NCI-H1694 (cell line): ENCODE measurements at regions not wholly inside any gene's neighbourhood (a gene's known extent, or its start where the extent isn't known, plus 50 kb on each side); places are given as distances from the start of the nearest gene placed in this dataset.
"Not testable (repeated sequence)": the region's sequence is repeated elsewhere in the genome, so short reads cannot be mapped to it uniquely, and the experiment has no call there.

ENCODE experiments used
- DNase-seq: peaks from one replicate; lab custom pipeline; 2025; lab: John Stamatoyannopoulos, UW

DNA sequence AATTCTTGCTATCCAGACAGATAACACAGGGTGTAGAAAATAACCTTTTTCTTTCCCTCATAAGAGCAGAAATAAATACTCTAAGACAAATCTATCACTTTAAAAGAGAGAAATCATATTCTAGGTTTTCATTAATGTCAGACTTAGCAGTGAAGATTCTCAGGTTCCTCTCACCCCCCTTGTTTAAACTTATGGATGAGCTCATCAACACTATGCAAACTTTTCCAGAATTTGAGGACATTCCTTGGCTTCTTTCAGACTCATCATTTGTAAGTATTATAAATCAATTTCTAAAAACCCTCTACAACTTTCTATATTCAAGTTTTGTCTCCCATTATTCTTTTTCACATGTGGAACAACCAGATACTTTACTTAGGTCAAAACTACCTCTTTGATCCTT, 374.9 kb upstream of the TRPC7 start:
- DNase-seq = no peak

DNA sequence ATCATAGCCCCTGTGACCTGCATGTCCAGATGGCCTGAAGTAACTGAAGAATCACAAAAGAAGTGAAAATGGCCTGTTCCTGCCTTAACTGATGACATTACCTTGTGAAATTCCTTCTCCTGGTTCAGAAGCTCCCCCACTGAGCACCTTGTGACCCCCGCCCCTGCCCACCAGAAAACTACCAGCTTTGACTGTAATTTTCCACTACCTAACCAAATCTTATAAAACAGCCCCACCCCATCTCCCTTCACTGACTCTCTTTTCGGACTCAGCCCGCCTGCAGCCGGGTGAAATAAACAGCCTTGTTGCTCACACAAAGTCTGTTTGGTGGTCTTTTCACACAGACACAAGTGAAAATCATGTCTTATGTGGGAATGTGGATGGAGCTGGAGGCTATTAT, 373.9 kb upstream of the TRPC7 start:
- not testable (repeated sequence) for DNase-seq

DNA sequence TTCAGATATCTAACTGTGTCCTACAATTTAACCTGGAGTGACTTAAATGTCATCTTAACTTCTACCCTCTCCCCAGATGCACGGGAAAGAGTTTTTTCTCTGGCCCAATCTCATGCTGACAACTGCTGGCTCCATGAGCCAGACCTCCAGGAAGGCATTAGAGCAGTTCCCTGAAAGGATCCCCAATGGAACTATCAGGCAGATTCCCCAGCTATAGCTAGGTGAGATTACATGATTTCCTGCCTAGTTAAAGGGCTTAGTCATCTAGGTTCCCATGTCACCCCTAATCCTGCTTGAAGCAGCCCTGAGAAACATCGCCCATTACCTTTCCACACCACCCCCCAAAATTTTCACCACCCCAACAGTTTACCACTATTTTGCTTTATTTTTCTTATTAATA, 373.5 kb upstream of the TRPC7 start:
- DNase-seq = no peak

DNA sequence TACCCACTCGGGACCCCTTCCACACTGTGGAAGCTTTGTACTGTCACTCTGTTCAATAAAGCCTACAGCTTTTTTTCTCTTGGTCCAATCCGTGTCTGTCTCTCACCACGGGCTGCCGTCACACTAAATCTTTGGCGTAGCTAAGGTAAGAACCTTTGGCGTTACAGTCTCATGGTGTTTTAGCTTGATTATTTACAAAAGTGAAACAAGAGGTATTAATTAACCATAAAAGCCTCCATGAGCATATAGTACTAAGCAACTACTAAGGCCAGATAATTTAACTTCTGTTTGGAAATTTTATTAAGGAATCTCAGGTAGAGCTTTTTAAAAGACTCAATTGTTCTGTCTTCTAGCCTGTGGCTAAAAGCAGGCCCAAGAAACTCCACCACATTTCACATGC, 370.7 kb upstream of the TRPC7 start:
- DNase-seq = no peak

DNA sequence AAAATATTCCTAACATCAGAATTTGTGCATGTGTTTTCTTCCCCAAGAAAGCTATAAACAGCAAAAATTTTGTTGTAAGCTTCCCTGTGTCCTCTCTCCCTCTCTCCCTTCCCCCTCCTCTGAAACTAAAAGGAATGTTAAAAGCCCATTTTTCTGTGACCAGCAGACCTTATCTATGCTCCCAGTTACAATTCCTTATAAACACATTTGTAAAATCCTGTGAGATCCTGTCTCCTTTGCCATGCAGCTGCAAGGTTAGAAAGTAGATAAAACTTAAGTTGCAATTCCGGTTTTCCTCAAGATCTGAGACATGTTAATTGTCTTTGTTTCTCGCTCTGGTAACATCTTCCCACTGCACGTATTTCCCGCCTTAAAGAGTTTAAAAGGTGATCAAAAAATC, 370.3 kb upstream of the TRPC7 start:
- DNase-seq = not testable (repeated sequence)

DNA sequence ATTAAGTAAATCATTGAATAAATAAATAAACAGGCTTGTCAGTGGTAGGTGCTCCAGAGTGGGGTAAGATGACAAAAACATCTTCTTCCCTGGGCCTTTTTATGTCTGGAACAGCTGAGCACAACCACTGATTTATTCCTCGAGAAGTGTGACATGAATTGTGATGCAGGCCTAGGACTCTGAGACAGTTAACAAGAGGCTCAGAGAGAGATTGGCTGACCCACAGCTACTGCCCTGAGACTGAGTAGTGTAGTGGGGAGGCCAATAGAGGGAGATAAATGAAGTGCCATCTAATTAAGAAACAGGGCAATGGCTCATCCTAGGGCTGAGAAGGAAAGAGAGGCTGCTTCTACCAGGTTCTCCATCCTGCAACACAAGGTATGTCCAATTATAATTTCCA, 369.3 kb upstream of the TRPC7 start:
- no peak for DNase-seq

DNA sequence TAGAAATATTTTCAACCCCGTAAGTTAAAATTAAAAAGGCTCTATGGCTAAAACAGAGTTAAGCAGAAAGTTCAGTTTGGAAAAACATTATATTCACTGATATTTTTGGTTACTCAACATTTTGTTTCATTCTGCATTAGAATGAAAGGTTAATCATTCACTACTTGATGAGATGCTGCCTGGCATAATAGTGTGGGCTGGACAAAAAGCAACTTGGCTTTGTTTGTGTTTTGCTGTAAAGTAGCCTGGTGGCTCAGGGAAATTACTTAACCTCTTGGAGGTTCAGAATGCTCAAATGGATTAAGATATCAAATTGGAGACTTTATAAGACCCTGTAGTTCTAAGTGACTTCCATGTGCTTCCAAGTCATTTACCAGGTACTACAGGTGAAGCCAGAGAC, 367.4 kb upstream of the TRPC7 start:
- no peak for DNase-seq

DNA sequence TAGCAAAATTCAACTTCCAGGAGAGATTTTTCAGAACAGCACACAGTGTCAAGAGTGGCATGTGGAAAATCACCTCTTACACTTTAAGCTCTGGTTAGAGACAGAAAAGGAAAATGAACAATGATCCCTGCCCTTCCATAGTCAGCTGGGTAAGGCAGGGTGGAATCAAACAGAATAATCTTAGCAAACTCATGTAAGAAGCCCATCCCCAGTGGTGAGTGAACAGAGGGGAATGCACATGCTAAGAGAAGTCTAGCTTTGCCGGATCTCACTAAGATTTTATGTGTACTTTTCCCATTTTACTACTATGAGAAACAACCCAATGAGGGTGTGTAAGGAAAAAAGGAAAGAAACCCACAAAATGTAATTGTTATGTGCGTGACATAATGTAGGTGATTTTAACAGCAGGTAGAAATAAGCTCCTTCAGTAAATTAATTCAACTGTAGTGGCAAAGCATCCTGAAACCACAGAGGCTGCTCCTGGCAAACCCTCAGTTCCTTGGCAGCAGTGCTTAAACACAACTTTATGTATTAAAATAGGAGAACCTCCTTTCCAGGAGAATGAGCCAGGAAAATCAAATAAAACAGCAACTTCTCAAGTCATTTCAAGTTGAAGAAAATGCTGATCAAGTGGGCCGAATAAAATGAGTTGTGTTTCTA, 366.0 kb upstream of the TRPC7 start:
- DNase-seq = no peak

DNA sequence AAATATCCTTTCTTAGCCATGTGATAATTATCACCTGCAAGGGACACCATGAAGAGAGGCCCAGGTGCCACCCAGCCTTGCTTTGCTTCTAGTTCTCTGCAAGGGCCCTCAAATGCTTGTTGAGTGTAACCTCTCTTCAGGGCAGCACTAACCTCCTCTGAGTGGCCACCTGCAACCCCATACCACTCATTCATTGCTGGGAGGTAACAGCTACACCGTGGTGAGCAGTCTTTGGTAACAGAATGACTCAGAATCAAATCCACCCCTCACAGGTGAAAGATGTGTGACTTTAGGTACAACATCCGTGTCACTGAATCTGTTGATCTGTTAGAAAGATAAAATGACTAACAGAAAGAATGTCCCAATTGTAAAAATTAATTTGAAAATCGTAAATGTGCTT, 365.1 kb upstream of the TRPC7 start:
- no peak for DNase-seq

DNA sequence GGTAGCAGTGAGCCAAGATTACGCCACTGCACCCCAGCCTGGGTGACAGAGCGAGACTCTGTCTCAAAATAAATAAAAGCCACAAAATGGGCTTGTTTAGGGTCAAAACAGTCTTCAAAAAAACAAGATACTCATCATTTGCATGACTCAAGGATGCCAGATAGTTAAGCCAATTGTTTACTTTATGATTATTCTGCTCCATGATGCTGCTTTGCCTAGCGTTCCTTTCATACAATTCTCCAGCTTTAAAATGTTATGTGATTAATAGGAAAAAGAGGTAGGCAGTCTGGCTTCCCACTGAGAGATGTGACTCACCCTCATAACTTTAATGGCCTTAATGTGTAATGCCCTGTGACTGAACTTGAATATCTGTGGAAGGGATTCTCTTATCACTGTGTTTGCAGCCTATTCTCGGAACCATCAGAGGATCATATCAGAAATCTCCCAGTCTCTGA, 364.6 kb upstream of the TRPC7 start:
- DNase-seq = no peak

DNA sequence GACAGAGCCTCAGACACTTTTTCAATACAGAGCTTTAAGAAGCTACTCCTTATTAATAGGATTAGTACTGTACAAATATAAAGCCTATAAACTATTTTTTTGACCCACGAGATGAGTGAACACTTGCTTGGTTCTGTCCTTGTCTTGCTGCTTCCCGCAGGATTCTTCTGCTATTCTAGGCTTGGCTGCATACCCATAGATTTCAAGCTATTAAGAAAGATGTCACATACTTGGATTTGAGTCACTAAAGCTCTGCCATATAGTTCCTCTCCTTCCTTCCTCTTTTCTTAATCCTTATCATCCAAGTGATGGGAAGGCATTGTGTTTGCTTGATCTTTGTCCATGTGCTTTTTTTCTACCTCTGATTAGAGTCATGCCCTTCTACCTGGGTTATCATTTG, 361.2 kb upstream of the TRPC7 start:
- no peak for DNase-seq

DNA sequence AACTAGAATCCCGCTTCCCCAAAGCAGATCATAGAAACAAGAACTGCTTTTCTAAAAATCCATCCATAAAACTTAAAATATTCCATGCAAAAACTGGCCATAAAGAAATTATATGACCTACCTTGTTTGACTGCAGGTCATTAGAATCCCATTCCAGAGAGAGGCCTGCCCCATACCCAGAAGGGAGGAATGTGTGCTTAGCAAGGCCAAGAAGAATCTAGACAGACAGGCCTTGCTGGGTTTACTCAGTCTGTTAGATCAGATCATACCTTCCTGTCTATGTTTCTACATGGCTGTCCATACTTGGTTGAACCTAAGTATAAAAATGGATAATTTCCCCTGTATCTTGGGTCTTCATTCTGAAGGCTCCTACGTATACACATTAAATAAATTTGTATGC, 358.8 kb upstream of the TRPC7 start:
- no peak for DNase-seq

DNA sequence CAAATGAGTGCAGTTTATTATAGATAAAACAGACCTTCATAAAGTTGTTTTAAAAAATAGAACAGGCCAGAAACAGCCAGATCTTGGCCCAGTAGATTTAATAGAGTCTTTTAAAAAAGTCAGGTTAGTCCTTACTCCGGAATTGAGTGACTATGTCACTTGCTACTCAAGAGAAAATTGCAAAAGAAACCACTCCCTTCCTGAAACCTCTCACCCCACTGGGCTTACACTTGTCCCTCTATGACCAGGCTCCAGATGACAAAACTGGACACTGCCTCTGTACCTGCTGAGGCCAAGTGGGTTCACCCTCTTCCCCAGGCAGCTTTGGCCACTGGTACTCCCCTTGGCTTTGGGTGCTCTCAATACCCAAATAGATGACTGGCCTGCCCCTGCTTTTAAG, 357.2 kb upstream of the TRPC7 start:
- DNase-seq = no peak

DNA sequence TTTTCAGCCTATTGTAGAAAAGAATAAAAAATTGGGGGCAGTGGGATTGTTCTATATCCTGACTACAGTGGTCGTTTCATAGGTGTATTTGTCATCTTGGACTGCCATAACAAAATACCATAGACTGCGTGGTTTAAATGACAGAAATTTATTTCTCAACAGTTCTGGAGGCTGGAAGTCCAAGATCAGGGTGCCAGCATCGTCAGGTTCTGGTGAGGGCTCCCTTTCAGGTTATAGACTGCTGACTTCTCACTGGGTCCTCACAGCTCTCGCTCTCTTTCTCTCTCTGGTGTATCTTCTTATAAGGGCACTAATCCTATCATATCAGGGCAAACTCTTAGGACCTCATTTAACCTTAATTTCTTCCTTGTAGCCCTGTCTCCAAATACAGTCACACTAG, 356.7 kb upstream of the TRPC7 start:
- no peak for DNase-seq

DNA sequence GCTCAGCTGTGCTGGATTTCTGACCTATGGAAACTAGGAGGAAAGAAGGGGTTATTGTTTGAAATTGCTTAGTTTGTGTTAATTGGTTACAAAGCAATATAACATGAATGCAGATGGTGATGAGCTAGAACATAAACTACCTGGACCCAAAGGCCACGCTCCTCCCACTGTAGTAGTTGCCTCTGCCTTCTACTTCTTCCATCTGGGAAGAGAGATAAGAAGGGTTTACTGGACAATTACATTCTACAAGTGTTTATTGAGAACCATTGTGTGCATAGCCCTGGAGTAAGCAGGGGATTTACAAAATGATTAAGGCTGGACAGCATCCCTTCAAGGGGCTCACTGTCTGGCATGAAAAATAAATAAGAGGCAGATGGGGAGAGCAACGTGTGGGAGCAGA, 355.3 kb upstream of the TRPC7 start:
- no peak for DNase-seq

DNA sequence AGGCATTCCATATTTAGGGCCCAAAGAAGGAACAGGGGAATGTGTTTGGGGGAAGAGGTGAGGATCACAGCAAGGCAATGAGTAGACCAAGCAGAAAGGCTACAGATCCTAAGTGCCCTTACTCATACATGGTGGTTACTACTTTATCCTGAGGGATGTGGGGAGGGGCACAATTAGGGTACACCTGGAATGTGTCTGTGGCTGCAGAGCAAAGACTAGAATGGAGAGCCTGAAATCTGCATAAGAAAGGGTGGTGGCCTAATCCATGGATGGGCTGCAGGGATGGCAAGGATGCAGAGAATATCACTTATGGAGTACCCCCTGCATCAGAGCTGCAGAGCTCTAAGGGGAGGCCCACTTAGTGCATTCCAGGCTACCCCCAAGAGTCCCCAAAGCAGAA, 352.6 kb upstream of the TRPC7 start:
- DNase-seq = no peak

DNA sequence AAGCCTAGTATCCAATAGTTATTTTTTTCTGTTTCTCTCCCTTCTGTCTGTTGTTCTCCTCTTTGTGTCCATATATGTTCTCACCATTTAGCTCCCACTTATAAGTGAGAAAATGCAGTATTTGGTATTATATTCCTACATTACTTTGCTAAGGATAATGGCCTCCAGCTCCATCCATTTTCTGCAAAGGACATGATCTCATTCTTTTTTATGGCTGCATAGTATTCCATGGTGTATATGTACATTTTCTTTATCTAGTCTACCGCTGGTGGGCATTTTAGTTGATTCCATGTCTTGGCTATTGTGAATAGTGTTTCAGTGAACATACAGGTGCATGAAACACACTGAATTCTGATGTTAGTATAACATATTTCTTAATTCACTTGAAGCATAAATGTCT, 348.9 kb upstream of the TRPC7 start:
- DNase-seq = no peak

DNA sequence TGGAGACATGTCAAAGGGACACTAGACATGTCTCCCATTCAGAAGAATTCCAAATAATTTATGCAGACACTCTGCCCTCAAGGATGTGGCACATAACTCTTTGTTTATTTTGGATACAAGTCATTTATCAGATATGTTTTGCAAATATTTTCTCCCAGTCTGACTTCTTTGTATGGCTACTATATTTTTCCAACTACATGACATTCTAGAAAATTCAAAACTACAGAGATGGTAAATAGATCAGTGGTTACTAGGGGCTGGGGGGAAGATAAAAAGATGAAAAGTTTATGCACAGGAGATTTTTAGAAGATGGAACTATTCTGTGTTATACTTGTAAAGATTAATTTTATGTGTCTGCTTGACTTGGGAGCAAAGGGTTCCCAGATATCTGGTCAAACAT, 347.3 kb upstream of the TRPC7 start:
- DNase-seq = no peak

DNA sequence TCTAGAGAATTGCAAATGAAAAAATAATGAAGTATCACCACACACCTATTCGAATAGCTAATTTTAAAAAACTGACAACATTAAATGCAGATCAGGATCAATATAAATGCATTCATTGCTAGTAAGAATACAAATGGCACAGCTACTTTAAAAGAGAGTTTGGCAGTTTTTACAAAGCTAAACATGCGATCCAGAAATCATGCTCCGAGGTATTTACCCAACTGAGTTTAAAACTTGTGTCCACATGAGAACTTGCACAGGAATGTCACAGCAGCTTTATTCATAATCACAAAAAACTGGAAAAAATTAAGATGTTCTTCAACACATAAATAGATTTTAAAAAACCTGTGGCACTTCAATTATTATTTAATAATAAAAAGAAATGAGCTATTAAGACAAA, 345.5 kb upstream of the TRPC7 start:
- DNase-seq = no peak

DNA sequence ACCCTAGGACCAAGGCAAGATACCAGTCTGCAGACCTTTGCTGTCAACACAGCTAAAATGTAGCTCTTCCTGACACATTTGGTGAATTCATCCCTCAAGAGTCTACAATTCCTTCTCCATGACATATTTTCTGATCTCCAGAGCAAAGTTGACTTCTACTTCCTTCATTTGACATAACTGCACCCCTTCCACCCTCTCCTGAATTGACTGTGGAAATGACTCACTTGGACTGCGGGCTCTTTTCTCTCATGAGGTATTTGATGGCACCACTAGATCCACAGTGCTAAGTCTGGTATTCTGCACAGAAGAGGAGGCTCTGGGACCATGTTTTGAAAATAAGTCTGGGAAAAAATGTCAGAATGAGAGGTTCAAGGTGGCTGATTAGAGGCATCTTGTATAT, 338.4 kb upstream of the TRPC7 start:
- DNase-seq = no peak

DNA sequence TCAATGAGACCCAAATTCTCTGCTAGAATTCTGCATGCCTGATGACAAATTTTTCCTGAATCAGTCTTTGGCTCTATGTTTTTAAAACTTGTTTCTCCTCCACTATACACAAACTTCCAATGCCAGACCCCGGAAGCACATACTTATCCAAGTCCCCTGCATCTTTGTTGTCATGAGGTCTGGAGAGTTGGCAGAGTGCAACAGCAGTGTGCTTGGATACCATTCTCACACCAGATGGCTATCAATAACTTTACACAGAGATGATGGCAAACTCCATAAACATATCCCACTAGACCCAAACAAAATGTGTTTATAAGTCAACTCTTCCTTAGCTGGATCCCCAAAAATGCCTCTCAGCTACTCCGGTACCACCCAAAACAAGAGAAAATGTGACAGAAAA, 337.7 kb upstream of the TRPC7 start:
- no peak for DNase-seq

DNA sequence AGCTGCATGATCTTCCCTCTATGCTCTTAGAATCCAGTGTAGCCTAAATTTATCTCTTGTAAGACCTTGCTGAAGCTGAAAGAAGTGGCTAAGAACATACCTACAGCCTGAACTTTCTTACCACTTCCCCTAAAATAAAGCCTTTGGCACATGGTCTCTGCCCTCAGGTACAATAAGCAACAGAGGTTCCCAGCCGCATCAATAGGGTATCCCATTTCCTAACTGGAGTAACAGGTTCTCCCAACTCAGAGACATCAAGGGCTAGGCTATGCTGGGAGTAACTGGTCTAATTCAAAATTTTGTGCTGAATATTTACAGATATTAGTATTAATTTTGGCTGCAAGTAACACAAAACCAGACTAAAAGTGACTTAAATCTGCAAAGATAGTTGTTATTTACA, 335.8 kb upstream of the TRPC7 start:
- DNase-seq = no peak

DNA sequence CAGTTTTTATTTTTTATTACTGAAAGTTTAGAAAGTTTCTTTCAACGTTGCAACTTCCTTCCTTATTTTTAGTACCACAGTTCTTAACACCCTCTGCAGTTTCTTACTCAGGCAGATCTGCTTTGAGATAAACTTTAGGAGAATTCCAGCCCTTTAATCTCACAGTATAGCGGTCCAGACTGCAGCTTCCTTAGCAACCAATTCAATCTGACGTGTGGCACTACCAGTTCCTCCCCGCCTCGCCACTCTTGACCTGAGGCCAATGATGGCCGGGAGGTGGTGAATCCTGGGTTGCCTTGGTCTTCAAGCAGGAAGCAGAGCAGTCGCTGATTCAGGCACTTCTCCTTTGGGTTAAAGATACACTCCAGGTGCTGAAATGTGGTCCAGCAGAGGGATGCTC, 334.3 kb upstream of the TRPC7 start:
- no peak for DNase-seq

DNA sequence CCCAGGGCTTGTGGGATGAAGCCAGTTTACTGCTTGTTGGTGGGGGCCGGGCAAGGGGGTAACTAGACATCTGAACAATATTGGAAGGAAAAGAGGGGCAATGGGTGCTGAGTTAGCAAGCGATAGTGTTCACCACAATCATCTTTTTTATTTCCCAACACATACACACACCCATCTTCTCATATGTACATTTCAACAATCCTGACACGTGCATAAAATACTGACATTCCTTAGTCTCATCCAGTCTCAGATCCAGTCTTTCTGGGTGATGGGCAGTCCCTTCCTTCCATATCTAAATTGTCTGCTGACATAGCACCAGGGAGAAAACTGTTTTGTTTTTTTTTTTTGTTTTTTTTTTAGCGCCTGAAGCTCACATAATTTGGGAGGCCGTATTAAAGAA, 333.6 kb upstream of the TRPC7 start:
- no peak for DNase-seq

DNA sequence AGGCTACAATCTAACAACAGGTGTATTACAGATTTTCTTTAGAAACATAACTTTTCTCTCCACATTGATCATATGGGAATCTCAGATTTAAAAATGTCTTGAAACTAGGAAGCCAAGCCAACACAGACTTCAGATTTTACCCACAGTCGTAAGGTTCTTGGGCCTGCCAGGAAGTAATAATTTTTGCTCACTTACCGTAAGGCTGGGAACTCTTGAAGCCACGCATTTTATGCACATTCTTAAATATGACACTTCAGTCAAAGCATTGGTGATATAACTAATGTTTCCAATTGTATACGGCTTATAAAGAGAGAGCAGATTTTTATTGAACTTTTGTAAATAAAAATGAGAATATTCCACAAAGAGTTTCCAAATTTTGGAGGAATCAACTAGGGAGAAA, 328.9 kb upstream of the TRPC7 start:
- DNase-seq = no peak
